HAP-1 (cell line): ENCODE measurements at regions not wholly inside any gene's neighbourhood (a gene's known extent, or its start where the extent isn't known, plus 50 kb on each side); places are given as distances from the start of the nearest gene placed in this dataset.

Experiments used
- DNase-seq, 2 experiments: peaks; one replicate each; pipeline ENCODE4 v3.0.0-alpha.2; 2016 to 2020; ENCODE audit warnings: low spot score in 2 of 2
- H3K27me3 ChIP-seq: fragments of 250-450 bp; sonication (Bioruptor Pico); 2 replicates; pipeline ENCODE4 v1.5.1; 2020; ENCODE audit warnings: low read depth, mild to moderate bottlenecking, moderate library complexity
- H3K36me3 ChIP-seq: fragments of 250-450 bp; sonication (Bioruptor Pico); replicated peaks from 2 replicates; pipeline ENCODE4 v1.5.1; 2020; ENCODE audit warnings: mild to moderate bottlenecking
- H3K4me1 ChIP-seq: fragments of 250-450 bp; sonication (Bioruptor Pico); 2 replicates; pipeline ENCODE4 v1.5.1; 2020; ENCODE audit warnings: mild to moderate bottlenecking
- H3K4me3 ChIP-seq: fragments of 250-450 bp; sonication (Bioruptor Pico); 2 replicates; pipeline ENCODE4 v1.5.1; 2020; ENCODE audit warnings: mild to moderate bottlenecking, moderate library complexity
- H3K9me3 ChIP-seq: fragments of 250-450 bp; sonication (Bioruptor Pico); 2 replicates; pipeline ENCODE4 v1.5.1; 2020; ENCODE audit warnings: mild to moderate bottlenecking, moderate library complexity
- in situ Hi-C: fragments of 300-500 bp; cut with MboI; formaldehyde crosslinking; loops from 3 replicates; pipeline ENCODE4 v1.14.3; 2020; ENCODE audit warnings: low sequenced_read_pairs, inconsistent platforms, mixed read lengths

DNA sequence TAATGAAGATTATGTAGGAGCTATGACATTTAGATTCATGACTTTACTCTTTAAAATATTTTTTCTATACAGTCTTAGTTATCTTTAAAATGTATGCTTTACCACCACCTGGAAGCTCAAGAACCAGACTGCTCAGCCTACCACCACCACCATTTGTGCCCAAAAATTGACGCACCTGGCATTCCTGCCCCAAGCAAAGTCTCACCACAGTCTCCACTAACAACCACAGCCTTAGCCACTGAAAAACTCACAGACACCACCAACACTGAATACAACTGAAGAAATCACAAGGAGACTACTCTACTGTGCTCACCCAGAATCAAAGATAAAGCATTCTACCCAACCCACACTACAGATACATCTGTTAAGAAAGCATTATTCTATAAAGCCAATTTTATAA lies 201.9 kb upstream of the PDE10A start:
- H3K27me3 ChIP-seq = no peaks in the 10 kb centered on the region
- no peak overlapping the region for H3K4me3 ChIP-seq
- H3K9me3 ChIP-seq = no peaks in the 10 kb centered on the region
- H3K36me3 ChIP-seq = no peaks in the 10 kb centered on the region
- in situ Hi-C loops = no loop called here
- H3K4me1 ChIP-seq = no peaks in the 10 kb centered on the region
- DNase-seq = no peak

GRCh38 chr6:165864218-165864617 lies 201.2 kb upstream of the PDE10A start:
- DNase-seq = no peak
- Histone ChIP-seq H3K36me3 (no peaks in the 10 kb centered on the region), H3K4me3 (no peak overlapping the region), H3K4me1 (no peaks in the 10 kb centered on the region), H3K27me3 (no peaks in the 10 kb centered on the region), H3K9me3 (no peaks in the 10 kb centered on the region)
- in situ Hi-C loops = no loop called here

DNA sequence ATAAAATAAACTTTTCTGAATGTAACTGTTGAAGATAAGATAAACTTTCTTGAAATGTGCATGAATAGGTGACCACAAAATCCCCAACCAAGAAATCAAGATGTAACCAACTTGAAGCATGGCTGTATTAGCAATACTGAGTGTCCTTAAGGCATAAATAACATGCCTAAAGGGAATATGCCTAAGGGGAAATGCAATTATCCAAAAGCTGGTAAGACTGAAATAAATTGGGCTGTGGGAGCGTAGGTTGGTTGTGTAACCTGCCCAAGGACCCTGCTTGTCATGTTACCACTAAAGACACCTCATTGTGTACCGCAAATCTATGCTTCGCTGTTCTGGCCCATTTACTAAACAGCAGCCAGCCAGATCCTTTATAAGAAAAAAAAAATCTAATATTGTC lies 200.8 kb upstream of the PDE10A start:
- Histone ChIP-seq H3K27me3 (no peaks in the 10 kb centered on the region), H3K4me1 (no peaks in the 10 kb centered on the region), H3K36me3 (no peaks in the 10 kb centered on the region), H3K4me3 (no peak overlapping the region), H3K9me3 (no peaks in the 10 kb centered on the region)
- no peak for DNase-seq
- in situ Hi-C loops = no loop called here

DNA sequence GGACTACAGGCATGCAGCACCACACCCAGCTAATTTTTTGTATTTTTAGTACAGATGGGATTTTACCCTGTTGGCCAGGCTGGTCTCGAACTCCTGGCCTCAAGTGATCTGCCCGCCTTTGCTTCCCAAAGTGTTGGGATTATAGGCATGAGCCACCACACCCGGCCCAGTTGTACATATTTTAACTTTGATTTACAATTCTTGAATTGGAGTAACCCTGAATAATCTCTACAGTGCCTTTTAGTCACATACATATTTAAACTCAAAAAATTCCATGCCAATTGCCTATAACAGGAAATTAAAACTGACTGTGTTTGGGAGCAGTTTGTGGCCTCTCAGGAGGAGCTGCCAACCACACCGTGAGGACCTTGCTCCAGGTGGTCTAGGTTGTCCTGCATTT lies 199.8 kb upstream of the PDE10A start:
- H3K36me3 ChIP-seq = no peaks in the 10 kb centered on the region
- in situ Hi-C loops = no loop called here
- no peaks in the 10 kb centered on the region for H3K9me3 ChIP-seq
- no peaks in the 10 kb centered on the region for H3K4me1 ChIP-seq
- no peak for DNase-seq
- no peaks in the 10 kb centered on the region for H3K27me3 ChIP-seq
- H3K4me3 ChIP-seq = no peak overlapping the region

GRCh38 chr6:165861226-165861625 lies 198.2 kb upstream of the PDE10A start:
- H3K4me3 ChIP-seq = no peak overlapping the region
- no peak for DNase-seq
- H3K9me3 ChIP-seq = no peaks in the 10 kb centered on the region
- no peaks in the 10 kb centered on the region for H3K36me3 ChIP-seq
- in situ Hi-C loops = no loop called here
- no peaks in the 10 kb centered on the region for H3K27me3 ChIP-seq
- H3K4me1 ChIP-seq = no peaks in the 10 kb centered on the region

GRCh38 chr6:165858586-165858985 lies 195.5 kb upstream of the PDE10A start:
- H3K36me3 ChIP-seq = no peaks in the 10 kb centered on the region
- H3K4me1 ChIP-seq = no peaks in the 10 kb centered on the region
- no peaks in the 10 kb centered on the region for H3K27me3 ChIP-seq
- H3K4me3 ChIP-seq = no peak overlapping the region
- in situ Hi-C loops = loop anchor here (10.0 kb wide), 1 partner anchor 414 kb away; no protein-coding TSS in a partner anchor
- no peak for DNase-seq
- no peaks in the 10 kb centered on the region for H3K9me3 ChIP-seq

GRCh38 chr6:165855856-165856255 lies 192.8 kb upstream of the PDE10A start:
- in situ Hi-C loops = loop anchor here (10.0 kb wide), 1 partner anchor 411 kb away; no protein-coding TSS in a partner anchor
- Histone ChIP-seq H3K27me3 (no peaks in the 10 kb centered on the region), H3K9me3 (no peaks in the 10 kb centered on the region)

GRCh38 chr6:165854863-165855593 lies 192.0 kb upstream of the PDE10A start:
- no peaks in the 10 kb centered on the region for H3K9me3 ChIP-seq
- H3K4me1 ChIP-seq = no peaks in the 10 kb centered on the region
- H3K36me3 ChIP-seq = no peaks in the 10 kb centered on the region
- no peaks in the 10 kb centered on the region for H3K27me3 ChIP-seq
- in situ Hi-C loops = loop anchor here (5.0 to 10.0 kb wide), 2 partner anchors 123 to 410 kb away; no protein-coding TSS in a partner anchor
- no peak for DNase-seq
- H3K4me3 ChIP-seq = no peak overlapping the region

More at GRCh38 chr6:165855856-165856255, 192.8 kb upstream of the PDE10A start:
- H3K4me3 ChIP-seq = no peak overlapping the region
- no peaks in the 10 kb centered on the region for H3K36me3 ChIP-seq
- DNase-seq = no peak
- H3K4me1 ChIP-seq = no peaks in the 10 kb centered on the region

DNA sequence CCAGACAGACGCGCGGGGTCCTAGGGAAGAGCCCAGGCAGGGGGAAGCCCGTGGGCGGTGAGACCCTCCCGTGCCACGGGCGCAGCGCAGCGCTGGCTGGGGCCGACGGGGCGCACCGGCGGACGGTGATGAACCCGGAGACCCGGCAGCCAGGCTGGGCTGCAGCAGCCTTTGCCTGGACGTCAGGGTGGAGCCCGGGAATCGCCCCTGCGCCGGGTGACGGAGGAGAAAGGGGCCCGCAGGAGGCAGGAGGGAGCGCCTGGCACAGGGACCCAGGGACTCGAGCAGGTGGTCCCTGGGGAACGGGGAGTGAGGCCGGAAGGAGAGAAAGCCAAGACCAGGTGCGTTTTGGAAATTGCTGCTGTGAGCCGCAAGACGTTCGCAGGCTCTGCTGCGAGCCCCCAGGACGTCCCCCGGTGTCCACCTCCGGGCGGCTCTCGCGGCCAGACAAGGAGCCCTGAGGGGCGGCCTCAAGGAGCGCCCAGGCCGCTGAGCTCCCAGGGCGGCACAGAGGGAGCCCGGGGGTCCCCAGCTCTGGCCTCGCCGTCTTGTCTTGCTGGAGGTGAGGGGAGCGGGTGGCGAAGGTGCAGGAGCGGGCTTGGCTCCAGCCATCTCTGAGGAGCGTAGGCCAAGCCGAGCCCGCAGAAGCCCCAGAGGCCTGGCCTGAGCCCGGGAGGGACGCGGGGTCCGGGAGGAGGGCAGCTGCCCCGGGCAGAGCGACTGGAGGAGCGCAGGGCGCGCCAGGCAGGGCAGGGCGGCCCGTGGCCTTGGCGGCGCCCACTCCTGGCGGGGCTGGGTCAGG lies 191.2 kb upstream of the PDE10A start:
- in situ Hi-C loops = loop anchor here (5.0 to 10.0 kb wide), 2 partner anchors 122 to 409 kb away; no protein-coding TSS in a partner anchor
- H3K27me3 ChIP-seq = no peaks in the 10 kb centered on the region
- H3K4me3 ChIP-seq = no peak overlapping the region
- H3K9me3 ChIP-seq = no peaks in the 10 kb centered on the region
- no peaks in the 10 kb centered on the region for H3K36me3 ChIP-seq
- no peaks in the 10 kb centered on the region for H3K4me1 ChIP-seq
- DNase-seq = no peak

- in situ Hi-C loops = loop anchor here (5.0 to 10.0 kb wide), 2 partner anchors 120 to 408 kb away; no protein-coding TSS in a partner anchor
- Histone ChIP-seq H3K4me3 (no peak overlapping the region), H3K27me3 (no peaks in the 10 kb centered on the region), H3K9me3 (no peaks in the 10 kb centered on the region), H3K36me3 (no peaks in the 10 kb centered on the region), H3K4me1 (peaks cover 4% of the 10 kb centered on the region)
- no peak for DNase-seq
These were observed 189.6 kb upstream of the PDE10A start for GRCh38 chr6:165852676-165853075.

DNA sequence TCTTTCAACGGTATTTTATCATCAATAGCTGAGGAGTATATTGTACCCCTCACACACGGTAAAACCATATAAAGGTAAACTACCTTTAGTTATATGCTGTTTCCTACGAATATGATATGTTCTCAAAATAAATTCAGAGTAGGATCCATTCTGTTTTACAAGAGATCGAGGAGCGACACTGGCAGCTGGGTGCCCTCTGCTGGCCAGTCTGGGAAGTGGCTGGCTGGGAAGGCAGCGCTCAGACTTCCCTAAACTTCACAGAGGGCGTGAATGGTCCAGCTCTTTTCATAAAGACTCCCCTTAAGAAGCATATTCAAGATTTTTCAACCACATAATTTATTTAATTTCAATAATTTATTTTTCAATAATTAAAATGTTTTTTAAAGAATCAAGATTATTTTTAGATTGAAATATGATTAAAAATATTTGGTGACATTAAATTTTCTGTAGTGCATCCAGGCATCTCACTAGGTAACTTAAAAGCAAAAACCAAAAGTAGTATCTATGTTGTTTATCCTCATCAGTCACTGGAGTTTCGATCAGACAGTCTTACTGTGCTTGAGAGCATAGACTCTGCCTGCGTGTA lies 187.5 kb upstream of the PDE10A start:
- Histone ChIP-seq H3K9me3 (no peaks in the 10 kb centered on the region), H3K36me3 (no peaks in the 10 kb centered on the region), H3K4me3 (no peak overlapping the region), H3K4me1 (peaks cover 24% of the 10 kb centered on the region), H3K27me3 (no peaks in the 10 kb centered on the region)
- in situ Hi-C loops = loop anchor here (5.0 to 10.0 kb wide), 2 partner anchors 118 to 406 kb away; no protein-coding TSS in a partner anchor
- peak; percentile 52 to 82 for DNase-seq

- H3K4me3 ChIP-seq = no peak overlapping the region
- H3K4me1 ChIP-seq = peaks cover 29% of the 10 kb centered on the region
- H3K27me3 ChIP-seq = no peaks in the 10 kb centered on the region
- DNase-seq = no peak
- in situ Hi-C loops = loop anchor here (5.0 to 10.0 kb wide), 2 partner anchors 117 to 405 kb away; no protein-coding TSS in a partner anchor
- H3K36me3 ChIP-seq = no peaks in the 10 kb centered on the region
- H3K9me3 ChIP-seq = no peaks in the 10 kb centered on the region
These were observed 186.7 kb upstream of the PDE10A start for GRCh38 chr6:165849534-165850430.

DNA sequence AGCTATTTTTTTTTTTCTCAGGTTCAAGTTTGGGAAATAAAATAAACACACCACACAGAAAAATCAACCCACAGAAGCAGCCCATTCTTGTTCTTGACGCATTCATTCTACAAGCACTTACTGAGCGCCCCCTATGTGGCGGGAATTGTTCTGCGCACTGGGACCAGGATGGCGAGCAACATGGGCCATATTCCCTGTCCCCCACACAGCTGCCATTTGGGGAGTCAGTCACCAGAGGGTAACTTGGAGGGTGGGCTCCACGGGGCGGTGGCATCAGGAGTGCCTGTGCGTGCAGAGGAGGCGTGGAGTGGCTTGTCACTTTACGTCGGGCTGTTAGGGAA lies 185.0 kb upstream of the PDE10A start:
- no peaks in the 10 kb centered on the region for H3K27me3 ChIP-seq
- H3K4me3 ChIP-seq = no peak overlapping the region
- no peaks in the 10 kb centered on the region for H3K36me3 ChIP-seq
- DNase-seq = peak in 1 of 2 experiments; percentile 61
- H3K9me3 ChIP-seq = no peaks in the 10 kb centered on the region
- H3K4me1 ChIP-seq = peaks cover 44% of the 10 kb centered on the region
- in situ Hi-C loops = no loop called here
